OCI-M2 (cell line): ENCODE measurements at regions not wholly inside any gene's neighbourhood (a gene's known extent, or its start where the extent isn't known, plus 50 kb on each side); places are given as distances from the start of the nearest gene placed in this dataset.

Experiments used
- DNase-seq: peaks from one replicate; lab custom pipeline; 2025; ENCODE audit not compliant: unreplicated experiment; lab: John Stamatoyannopoulos, UW

- no peak for DNase-seq
Measured at GRCh38 chr10:52644373-52645186, 128.0 kb downstream of the MBL2 start.

GRCh38 chr10:52645187-52645758 lies 127.3 kb downstream of the MBL2 start:
- DNase-seq = no peak

GRCh38 chr10:52649511-52649910 lies 123.1 kb downstream of the MBL2 start:
- no peak for DNase-seq

- no peak for DNase-seq
Measured at GRCh38 chr10:52650873-52651272, 121.7 kb downstream of the MBL2 start.

- DNase-seq = no peak
Measured at GRCh38 chr10:52651293-52651692, 121.3 kb downstream of the MBL2 start.

- DNase-seq = no peak
Measured at GRCh38 chr10:52652431-52653262, 119.9 kb downstream of the MBL2 start.

- no peak for DNase-seq
Measured at GRCh38 chr10:52653263-52653909, 119.2 kb downstream of the MBL2 start.

- DNase-seq = no peak
Measured at GRCh38 chr10:52654201-52654600, 118.4 kb downstream of the MBL2 start.

GRCh38 chr10:52658112-52658511 lies 114.5 kb downstream of the MBL2 start:
- DNase-seq = no peak

- no peak for DNase-seq
Measured at GRCh38 chr10:52659085-52659484, 113.5 kb downstream of the MBL2 start.

- no peak for DNase-seq
Measured at GRCh38 chr10:52662256-52662655, 110.3 kb downstream of the MBL2 start.

- DNase-seq = no peak
Measured at GRCh38 chr10:52663161-52663560, 109.4 kb downstream of the MBL2 start.

GRCh38 chr10:52664629-52665028 lies 108.0 kb downstream of the MBL2 start:
- no peak for DNase-seq

- DNase-seq = no peak
Measured at GRCh38 chr10:52665821-52666220, 106.8 kb downstream of the MBL2 start.

- no peak for DNase-seq
Measured at GRCh38 chr10:52666931-52667330, 105.7 kb downstream of the MBL2 start.

- DNase-seq = no peak
Measured at GRCh38 chr10:52668024-52668423, 104.6 kb downstream of the MBL2 start.

- no peak for DNase-seq
Measured at GRCh38 chr10:52672880-52673279, 99.7 kb downstream of the MBL2 start.

GRCh38 chr10:52673468-52673867 lies 99.1 kb downstream of the MBL2 start:
- DNase-seq = no peak

- no peak for DNase-seq
Measured at GRCh38 chr10:52674474-52674873, 98.1 kb downstream of the MBL2 start.

GRCh38 chr10:52677086-52677485 lies 95.5 kb downstream of the MBL2 start:
- no peak for DNase-seq

GRCh38 chr10:52678611-52679010 lies 94.0 kb downstream of the MBL2 start:
- no peak for DNase-seq
